ENCODE measurements at regions not wholly inside any gene's neighbourhood (a gene's known extent, or its start where the extent isn't known, plus 50 kb on each side); places are given as distances from the start of the nearest gene placed in this dataset.

DNA sequence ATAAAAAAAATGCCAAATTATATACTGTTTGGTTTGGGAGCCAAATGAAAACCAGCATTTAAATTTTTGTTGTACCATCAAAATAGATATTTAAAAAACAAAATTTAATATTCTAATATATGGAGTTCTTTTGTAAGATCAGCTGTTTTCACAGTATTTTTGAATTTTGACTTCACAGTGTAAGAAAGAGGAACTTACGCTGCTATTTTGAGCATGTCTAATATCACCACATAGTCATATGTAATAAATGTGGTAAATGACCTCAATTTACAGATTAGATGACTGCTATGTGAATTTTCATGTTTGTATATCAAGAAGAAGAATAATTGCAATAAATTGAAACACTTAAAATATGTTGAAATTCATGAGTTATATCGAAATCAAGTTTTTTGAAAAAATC, 189.6 kb downstream of the ARRDC4 start:
- H3K4me1 ChIP-seq = no peaks in the 10 kb centered on the region
- no peak for DNase-seq
- TF ChIP-seq, protein P1, sequence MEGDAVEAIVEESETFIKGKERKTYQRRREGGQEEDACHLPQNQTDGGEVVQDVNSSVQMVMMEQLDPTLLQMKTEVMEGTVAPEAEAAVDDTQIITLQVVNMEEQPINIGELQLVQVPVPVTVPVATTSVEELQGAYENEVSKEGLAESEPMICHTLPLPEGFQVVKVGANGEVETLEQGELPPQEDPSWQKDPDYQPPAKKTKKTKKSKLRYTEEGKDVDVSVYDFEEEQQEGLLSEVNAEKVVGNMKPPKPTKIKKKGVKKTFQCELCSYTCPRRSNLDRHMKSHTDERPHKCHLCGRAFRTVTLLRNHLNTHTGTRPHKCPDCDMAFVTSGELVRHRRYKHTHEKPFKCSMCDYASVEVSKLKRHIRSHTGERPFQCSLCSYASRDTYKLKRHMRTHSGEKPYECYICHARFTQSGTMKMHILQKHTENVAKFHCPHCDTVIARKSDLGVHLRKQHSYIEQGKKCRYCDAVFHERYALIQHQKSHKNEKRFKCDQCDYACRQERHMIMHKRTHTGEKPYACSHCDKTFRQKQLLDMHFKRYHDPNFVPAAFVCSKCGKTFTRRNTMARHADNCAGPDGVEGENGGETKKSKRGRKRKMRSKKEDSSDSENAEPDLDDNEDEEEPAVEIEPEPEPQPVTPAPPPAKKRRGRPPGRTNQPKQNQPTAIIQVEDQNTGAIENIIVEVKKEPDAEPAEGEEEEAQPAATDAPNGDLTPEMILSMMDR (IDR thresholded peaks at IDR 0.05) = no peak
- intact Hi-C loops (cut with DNase I) = no loop called here
- no peaks in the 10 kb centered on the region for H3K9me3 ChIP-seq
- no peaks in the 10 kb centered on the region for H3K27me3 ChIP-seq
- H3K27ac ChIP-seq = no peak overlapping the region
- H3K36me3 ChIP-seq = no peaks in the 10 kb centered on the region
- no peak overlapping the region for H3K4me3 ChIP-seq
- ATAC-seq = no peak

- Histone ChIP-seq H3K36me3 (no peaks in the 10 kb centered on the region), H3K27ac (no peak overlapping the region), H3K27me3 (no peaks in the 10 kb centered on the region), H3K4me1 (no peaks in the 10 kb centered on the region), H3K4me3 (no peak overlapping the region), H3K9me3 (no peaks in the 10 kb centered on the region)
- TF ChIP-seq, protein P1 (IDR thresholded peaks at IDR 0.05) = no peak
- DNase-seq (no peak), ATAC-seq (no peak)
- intact Hi-C loops (cut with DNase I) = no loop called here
Observed at GRCh38 chr15:98150536-98150935, 190.0 kb downstream of the ARRDC4 start.

GRCh38 chr15:98151096-98151495, 190.6 kb downstream of the ARRDC4 start:
- no peak overlapping the region for H3K4me3 ChIP-seq
- no peaks in the 10 kb centered on the region for H3K36me3 ChIP-seq
- no peak overlapping the region for H3K27ac ChIP-seq
- ATAC-seq = no peak
- intact Hi-C loops (cut with DNase I) = no loop called here
- no peaks in the 10 kb centered on the region for H3K27me3 ChIP-seq
- no peaks in the 10 kb centered on the region for H3K4me1 ChIP-seq
- DNase-seq = no peak
- H3K9me3 ChIP-seq = no peaks in the 10 kb centered on the region
- TF ChIP-seq, protein P1 (IDR thresholded peaks at IDR 0.05) = no peak

- intact Hi-C loops (cut with DNase I) = no loop called here
- H3K27me3 ChIP-seq = no peaks in the 10 kb centered on the region
- no peaks in the 10 kb centered on the region for H3K4me1 ChIP-seq
- ATAC-seq (no peak), DNase-seq (no peak)
- H3K36me3 ChIP-seq = no peaks in the 10 kb centered on the region
- no peak overlapping the region for H3K4me3 ChIP-seq
- no peak overlapping the region for H3K27ac ChIP-seq
- no peaks in the 10 kb centered on the region for H3K9me3 ChIP-seq
- TF ChIP-seq, protein P1 (IDR thresholded peaks at IDR 0.05) = no peak
Observed at GRCh38 chr15:98152156-98152555, 191.7 kb downstream of the ARRDC4 start.

GRCh38 chr15:98154863-98155262, 194.4 kb downstream of the ARRDC4 start:
- Histone ChIP-seq H3K4me1 (no peaks in the 10 kb centered on the region), H3K27me3 (no peaks in the 10 kb centered on the region), H3K36me3 (no peaks in the 10 kb centered on the region), H3K9me3 (no peaks in the 10 kb centered on the region), H3K27ac (no peak overlapping the region), H3K4me3 (no peak overlapping the region)
- TF ChIP-seq, protein P1 (IDR thresholded peaks at IDR 0.05) = no peak
- ATAC-seq (no peak), DNase-seq (no peak)
- intact Hi-C loops (cut with DNase I) = no loop called here

GRCh38 chr15:98155356-98155755, 194.9 kb downstream of the ARRDC4 start:
- TF ChIP-seq, protein P1 (IDR thresholded peaks at IDR 0.05) = no peak
- no peak for ATAC-seq

More at GRCh38 chr15:98155356-98155755, 194.9 kb downstream of the ARRDC4 start:
- Histone ChIP-seq H3K27me3 (no peaks in the 10 kb centered on the region), H3K9me3 (no peaks in the 10 kb centered on the region), H3K4me1 (no peaks in the 10 kb centered on the region), H3K4me3 (no peak overlapping the region), H3K36me3 (no peaks in the 10 kb centered on the region), H3K27ac (no peak overlapping the region)
- no peak for DNase-seq
- intact Hi-C loops (cut with DNase I) = no loop called here
